H1 (cell line): ENCODE measurements at regions not wholly inside any gene's neighbourhood (a gene's known extent, or its start where the extent isn't known, plus 50 kb on each side); places are given as distances from the start of the nearest gene placed in this dataset.

Experiments used
- CTCF ChIA-PET: fragments of 300-600 bp; sonication (Branson Sonifier 250); formaldehyde crosslinking; loops from one replicate; lab custom pipeline; 2021; ENCODE audit not compliant: partially characterized antibody; lab: Charles Lee
- POLR2A ChIA-PET: fragments of 300-600 bp; sonication (Branson Sonifier 250); formaldehyde crosslinking; loops from one replicate; lab custom pipeline; 2021; ENCODE audit warnings: inconsistent platforms; ENCODE audit not compliant: partially characterized antibody; lab: Charles Lee
- DNase-seq, 2 experiments: peaks; one replicate each; pipeline versions ENCODE4 v3.0.0 to v3.0.0-alpha.2; 2010 to 2022; ENCODE audit warnings: low spot score in 2 of 2, low read depth in 1 of 2, mixed read lengths in 1 of 2
- FAIRE-seq: peaks from 2 replicates; lab custom pipeline; 2011; peaks lifted over from hg19 to GRCh38; lab: Jason Lieb, UNC
- H2AFZ ChIP-seq: 2 replicates; pipeline ENCODE4 v1.8.1; 2012; ENCODE audit warnings: low read length, inconsistent platforms
- H2AK5ac ChIP-seq: 2 replicates; pipeline ENCODE4 v1.6.1; 2013; ENCODE audit warnings: low read depth, low read length
- H2BK120ac ChIP-seq: replicated peaks from 2 replicates; pipeline ENCODE3; 2013; ENCODE audit warnings: low read depth, low read length, inconsistent platforms
- H2BK12ac ChIP-seq: 2 replicates; pipeline ENCODE4 v1.6.1; 2013; ENCODE audit warnings: low read depth, low read length
- H2BK15ac ChIP-seq: 2 replicates; pipeline ENCODE4 v1.6.1; 2013; ENCODE audit warnings: low read length
- H2BK20ac ChIP-seq: 2 replicates; pipeline ENCODE4 v1.6.1; 2013; ENCODE audit warnings: low read length
- H2BK5ac ChIP-seq: 2 replicates; pipeline ENCODE4 v1.6.1; 2013; ENCODE audit warnings: low read depth, low read length
- H3K14ac ChIP-seq: 2 replicates; pipeline ENCODE4 v1.6.1; 2013; ENCODE audit warnings: inconsistent platforms; ENCODE audit not compliant: insufficient read length
- H3K18ac ChIP-seq: 2 replicates; pipeline ENCODE4 v1.6.1; 2013; ENCODE audit warnings: low read length; ENCODE audit errors: extremely low read depth
- H3K23ac ChIP-seq: 2 replicates; pipeline ENCODE4 v1.6.1; 2013; ENCODE audit warnings: inconsistent platforms; ENCODE audit not compliant: insufficient read length
- H3K23me2 ChIP-seq: 2 replicates; pipeline ENCODE4 v1.6.1; 2013; ENCODE audit warnings: low read depth, low read length
- H3K27ac ChIP-seq: 2 replicates; pipeline ENCODE4 v1.6.1; 2011; ENCODE audit warnings: low read depth, low read length, inconsistent platforms
- H3K27me3 ChIP-seq, 4 experiments: replicated peaks in 1 of 4; 1 replicate in 1 of 4; 2 replicates in 3 of 4; pipeline versions ENCODE4 v1.6.1 to v1.8.1; 2011 to 2013; ENCODE audit warnings: low read length in 3 of 4, mild to moderate bottlenecking in 3 of 4, inconsistent platforms in 2 of 4, mixed read lengths in 2 of 4, moderate library complexity in 1 of 4; ENCODE audit not compliant: control insufficient read depth in 3 of 4, insufficient read depth in 3 of 4; ENCODE audit errors: extremely low read depth in 1 of 4
- H3K36me3 ChIP-seq, 4 experiments: 2 replicates each; pipeline versions ENCODE4 v1.6.1 to v1.8.1; 2011 to 2013; ENCODE audit warnings: mild to moderate bottlenecking in 4 of 4, low read length in 3 of 4, moderate library complexity in 2 of 4, control low read depth in 1 of 4, inconsistent platforms in 1 of 4; ENCODE audit not compliant: insufficient read depth in 4 of 4, control insufficient read depth in 2 of 4
- H3K4ac ChIP-seq: replicated peaks from 2 replicates; pipeline ENCODE3; 2013; ENCODE audit warnings: low read length, low read depth, mixed read lengths, inconsistent platforms; ENCODE audit not compliant: insufficient read length
- H3K4me1 ChIP-seq, 4 experiments: replicated peaks in 1 of 4; 1 replicate in 1 of 4; 2 replicates in 3 of 4; pipeline versions ENCODE4 v1.6.1 to v1.8.1; 2011 to 2013; ENCODE audit warnings: low read length in 3 of 4, inconsistent platforms in 2 of 4, mixed read lengths in 1 of 4; ENCODE audit not compliant: insufficient read depth in 4 of 4, control insufficient read depth in 3 of 4
- H3K4me2 ChIP-seq, 2 experiments: 2 replicates each; pipeline versions ENCODE4 v1.6.1 to v1.8.1; 2011 to 2013; ENCODE audit warnings: low read depth in 2 of 2, low read length in 2 of 2, control low read depth in 1 of 2, inconsistent platforms in 1 of 2, mild to moderate bottlenecking in 1 of 2; ENCODE audit not compliant: insufficient read depth in 1 of 2
- H3K4me3 ChIP-seq, 4 experiments: fragments of 200-600, 300-600 bp in 1 of 4; sonication (generic), shearing (Covaris generic), sonication (Bioruptor Twin) in 1 of 4; 2 replicates each; pipeline versions ENCODE4 v1.5.1 to v1.8.1; 2011 to 2016; ENCODE audit warnings: low read length in 4 of 4, low read depth in 3 of 4, control low read depth in 2 of 4, inconsistent platforms in 2 of 4, mild to moderate bottlenecking in 2 of 4, mixed read lengths in 1 of 4, moderate library complexity in 1 of 4; ENCODE audit not compliant: insufficient read depth in 2 of 4; ENCODE audit errors: extremely low read depth in 1 of 4
- H3K56ac ChIP-seq: replicated peaks from 2 replicates; pipeline ENCODE3; 2013; ENCODE audit warnings: low read depth, mild to moderate bottlenecking, mixed read lengths, low read length, inconsistent platforms; ENCODE audit not compliant: insufficient read length
- H3K79me1 ChIP-seq: 2 replicates; pipeline ENCODE4 v1.6.1; 2013; ENCODE audit warnings: low read depth, low read length, control low read depth
- H3K79me2 ChIP-seq, 2 experiments: 2 replicates each; pipeline versions ENCODE4 v1.6.1 to v1.8.1; 2012 to 2013; ENCODE audit warnings: low read length in 2 of 2, mild to moderate bottlenecking in 2 of 2, inconsistent platforms in 1 of 2; ENCODE audit not compliant: insufficient read depth in 2 of 2, control insufficient read depth in 1 of 2
- H3K9ac ChIP-seq, 4 experiments: replicated peaks in 1 of 4; 1 replicate in 1 of 4; 2 replicates in 3 of 4; pipeline versions ENCODE4 v1.6.1 to v1.8.1; 2011 to 2013; ENCODE audit warnings: low read depth in 3 of 4, low read length in 3 of 4, control low read depth in 2 of 4, mild to moderate bottlenecking in 2 of 4, moderate library complexity in 2 of 4, inconsistent platforms in 1 of 4; ENCODE audit errors: extremely low read depth in 1 of 4
- H3K9me3 ChIP-seq, 2 experiments: 2 replicates each; pipeline versions ENCODE4 v1.6.1 to v1.8.1; 2012 to 2013; ENCODE audit warnings: mild to moderate bottlenecking in 2 of 2, moderate library complexity in 2 of 2, control low read depth in 1 of 2, inconsistent platforms in 1 of 2, low read depth in 1 of 2, low read length in 1 of 2, mixed read lengths in 1 of 2; ENCODE audit not compliant: insufficient read depth in 2 of 2
- H4K20me1 ChIP-seq, 2 experiments: replicated peaks in 1 of 2; 2 replicates each; pipeline versions ENCODE3 to v1.8.1; 2011 to 2013; ENCODE audit warnings: inconsistent platforms in 2 of 2, low read length in 2 of 2, mild to moderate bottlenecking in 1 of 2; ENCODE audit not compliant: insufficient read depth in 2 of 2, control insufficient read depth in 1 of 2
- H4K5ac ChIP-seq: 2 replicates; pipeline ENCODE4 v1.6.1; 2013; ENCODE audit warnings: low read length, low read depth, mixed read lengths, inconsistent platforms; ENCODE audit not compliant: insufficient read length
- H4K8ac ChIP-seq: 2 replicates; pipeline ENCODE4 v1.8.0; 2013; ENCODE audit warnings: mild to moderate bottlenecking, moderate library complexity, low read length, inconsistent platforms; ENCODE audit not compliant: insufficient read depth; ENCODE audit errors: extremely low read depth
- H4K91ac ChIP-seq: replicated peaks from 2 replicates; pipeline ENCODE3; 2013; ENCODE audit warnings: low read length, mixed read lengths, inconsistent platforms; ENCODE audit not compliant: insufficient read length
- ATF3 ChIP-seq: IDR thresholded peaks from 2 replicates; pipeline ENCODE4 v1.6.1; 2011; ENCODE audit warnings: low read depth, mild to moderate bottlenecking, low read length; ENCODE audit not compliant: insufficient read depth
- BRCA1 ChIP-seq: IDR thresholded peaks from 2 replicates; pipeline ENCODE4 v1.6.1; 2012; ENCODE audit warnings: low read depth, low read length, improper control_type of control experiment
- CTCF ChIP-seq, 3 experiments: IDR thresholded peaks; 1 replicate in 2 of 3; 2 replicates in 1 of 3; pipeline versions ENCODE4 v1.5.1 to v1.6.1; 2011; ENCODE audit warnings: low read length in 3 of 3, mild to moderate bottlenecking in 3 of 3, inconsistent platforms in 2 of 3, low read depth in 1 of 3, moderate library complexity in 1 of 3; ENCODE audit not compliant: insufficient read depth in 1 of 3; ENCODE audit errors: control extremely low read depth in 1 of 3
- RAD21 ChIP-seq, 2 experiments: IDR thresholded peaks in 1 of 2; conservative IDR thresholded peaks in 1 of 2; 2 replicates each; pipeline ENCODE4 v1.6.1; 2011; ENCODE audit warnings: low read depth in 2 of 2, low read length in 2 of 2, improper control_type of control experiment in 1 of 2, inconsistent platforms in 1 of 2, mild to moderate bottlenecking in 1 of 2, moderate library complexity in 1 of 2
- WGBS, 2 experiments: shearing (Covaris generic) in 1 of 2; methylation state at CpG; one replicate each; pipeline versions ENCODE4 v1.1.6 to v1.1.7; 2013 to 2015; ENCODE audit warnings: low lambda C conversion rate in 2 of 2, mixed read lengths in 2 of 2, inconsistent platforms in 1 of 2, low coverage in 1 of 2, missing lambda C conversion rate in 1 of 2; ENCODE audit not compliant: insufficient replicate concordance in 2 of 2, insufficient coverage in 1 of 2, insufficient read length in 1 of 2; ENCODE audit errors: extremely low coverage in 1 of 2, missing lambda C conversion rate in 1 of 2; 5-methylcytosine and 5-hydroxymethylcytosine counted together

GRCh38 chr6:73898599-73898998, 202.6 kb downstream of the CD109 start:
- peak; percentile 76 for FAIRE-seq
- Histone ChIP-seq H3K23me2 (no peaks in the 10 kb centered on the region), H3K79me2 (no peaks in the 10 kb centered on the region), H3K36me3 (0 out of 8 replicates have a peak, but pooled peaks cover 0 to 2% (median 0%) of the 10 kb centered on the region in 4 experiments), H3K4me3 (no peak overlapping the region), H3K79me1 (no peaks in the 10 kb centered on the region), H2AK5ac (no peak overlapping the region), H3K14ac (no peak overlapping the region), H4K20me1 (no peaks in the 10 kb centered on the region), H3K4me2 (no peak overlapping the region), H3K23ac (no peak overlapping the region), H3K56ac (no peak overlapping the region), H2BK12ac (no peak overlapping the region), H2BK20ac (no peak overlapping the region), H3K4me1 (no peaks in the 10 kb centered on the region), H3K9me3 (peaks cover 3 to 8% of the 10 kb centered on the region in 2 experiments; a peak in 3 of 4 replicates), H3K27me3 (no peaks in the 10 kb centered on the region), H3K18ac (no peak overlapping the region), H4K5ac (no peak overlapping the region), H2BK120ac (no peak overlapping the region), H2BK5ac (no peak overlapping the region), H3K27ac (no peak overlapping the region), H3K9ac (no peak overlapping the region), H4K8ac (no peak overlapping the region), H2AFZ (no peak overlapping the region), H3K4ac (no peak overlapping the region), H4K91ac (no peak overlapping the region), H2BK15ac (no peak overlapping the region)
- WGBS, 2 experiments: 70% methylated on average over 3 of the region's 3 CpGs; no CpG with 5 or more reads in 1 of the 2 experiments
- ChIA-PET CTCF (interaction anchor here (1.2 kb wide), 1 partner anchor 81 kb away, joined by 3 read pairs; no protein-coding TSS in a partner anchor), POLR2A (interaction anchor here (0.7 kb wide), 1 partner anchor 15 kb away, joined by 3 read pairs; no protein-coding TSS in a partner anchor)
- TF ChIP-seq RAD21 (IDR thresholded peaks at IDR 0.05 in 1 of 2, conservative IDR thresholded peaks at IDR 0.05 in 1 of 2; ENCODE audit: low read depth in 2 of 2, low read length in 2 of 2) (peak; percentile 44 to 52), ATF3 (no peak), CTCF (IDR thresholded peaks at IDR 0.05; ENCODE audit: control extremely low read depth in 1 of 3, insufficient read depth in 1 of 3, low read depth in 1 of 3, low read length in 3 of 3) (peak in 1 of 3 experiments; percentile 27; a peak in 2 of 4 replicates), BRCA1 (no peak)
- no peak for DNase-seq
